ENCODE measurements at regions not wholly inside any gene's neighbourhood (a gene's known extent, or its start where the extent isn't known, plus 50 kb on each side); places are given as distances from the start of the nearest gene placed in this dataset.

GRCh38 chr2:150075831-150076230 is 411.6 kb downstream of the RND3 start:
- DNase-seq = peak; percentile 92
- peak overlapping the region; percentile 50 for H3K4me3 ChIP-seq
- H3K4me1 ChIP-seq (ENCODE audit: insufficient read depth) = peaks cover 34% of the 10 kb centered on the region

GRCh38 chr2:150066490-150066889 is 421.0 kb downstream of the RND3 start:
- Histone ChIP-seq H3K79me2 (ENCODE audit: insufficient read depth) (no peaks in the 10 kb centered on the region), H3K27ac (no peak overlapping the region), H3K27me3 (replicated peaks; ENCODE audit: insufficient read depth) (no peaks in the 10 kb centered on the region), H3K9me3 (ENCODE audit: low read depth) (no peaks in the 10 kb centered on the region), H3K4me1 (ENCODE audit: insufficient read depth) (peaks cover 32% of the 10 kb centered on the region), H2AFZ (no peak overlapping the region), H4K20me1 (ENCODE audit: insufficient read depth) (no peaks in the 10 kb centered on the region), H3K4me3 (no peak overlapping the region), H3F3A (ENCODE audit: insufficient read depth) (peaks cover 20% of the 10 kb centered on the region), H3K9ac (no peak overlapping the region), H3K9me2 (ENCODE audit: insufficient read depth) (no peaks in the 10 kb centered on the region), H3K4me2 (ENCODE audit: unreplicated experiment) (no peak overlapping the region), H3K36me3 (ENCODE audit: low read depth) (no peaks in the 10 kb centered on the region)
- TF ChIP-seq EZH2 (IDR thresholded peaks at IDR 0.05; ENCODE audit: insufficient read depth, poor library complexity, severe bottlenecking) = no peak
- TF ChIP-seq EZH2phosphoT487 (IDR thresholded peaks at IDR 0.05; ENCODE audit: insufficient read depth, low read depth) = no peak
- in situ Hi-C loops (cut with MboI) = no loop called here
- no peak for DNase-seq
- WGBS, 2 experiments (ENCODE audit: low coverage in 1 of 2, low lambda C conversion rate in 2 of 2, missing lambda C conversion rate in 2 of 2) = 97 to 100% methylated on average over 1 of the region's 1 CpG

More at GRCh38 chr2:150075831-150076230, 411.6 kb downstream of the RND3 start:
- Histone ChIP-seq H3K36me3 (ENCODE audit: low read depth) (no peaks in the 10 kb centered on the region), H3F3A (ENCODE audit: insufficient read depth) (peaks cover 43% of the 10 kb centered on the region), H3K9me3 (ENCODE audit: low read depth) (no peaks in the 10 kb centered on the region), H3K27me3 (replicated peaks; ENCODE audit: insufficient read depth) (no peaks in the 10 kb centered on the region), H3K4me2 (ENCODE audit: unreplicated experiment) (peak overlapping the region; percentile 79), H3K27ac (peak overlapping the region; percentile 95), H3K9ac (peak overlapping the region; percentile 68), H4K20me1 (ENCODE audit: insufficient read depth) (no peaks in the 10 kb centered on the region), H2AFZ (peak overlapping the region; percentile 73), H3K9me2 (ENCODE audit: insufficient read depth) (no peaks in the 10 kb centered on the region), H3K79me2 (ENCODE audit: insufficient read depth) (no peaks in the 10 kb centered on the region)
- TF ChIP-seq EZH2phosphoT487 (IDR thresholded peaks at IDR 0.05; ENCODE audit: insufficient read depth, low read depth) (no peak), EZH2 (IDR thresholded peaks at IDR 0.05; ENCODE audit: insufficient read depth, poor library complexity, severe bottlenecking) (no peak)
- in situ Hi-C loops (cut with MboI) = no loop called here
- WGBS, 2 experiments (ENCODE audit: low coverage in 1 of 2, low lambda C conversion rate in 2 of 2, missing lambda C conversion rate in 2 of 2) = 0 to 4% methylated on average over 2 of the region's 2 CpGs

- Histone ChIP-seq H4K20me1 (ENCODE audit: insufficient read depth) (no peaks in the 10 kb centered on the region), H3K4me3 (no peak overlapping the region), H2AFZ (no peak overlapping the region), H3K4me2 (ENCODE audit: unreplicated experiment) (peak overlapping the region; percentile 25), H3K79me2 (ENCODE audit: insufficient read depth) (no peaks in the 10 kb centered on the region), H3K36me3 (ENCODE audit: low read depth) (no peaks in the 10 kb centered on the region), H3K9ac (no peak overlapping the region; the same call in 1 of the 2 replicates), H3K9me3 (ENCODE audit: low read depth) (no peaks in the 10 kb centered on the region), H3F3A (ENCODE audit: insufficient read depth) (peaks cover 23% of the 10 kb centered on the region), H3K27me3 (replicated peaks; ENCODE audit: insufficient read depth) (no peaks in the 10 kb centered on the region), H3K9me2 (ENCODE audit: insufficient read depth) (no peaks in the 10 kb centered on the region), H3K4me1 (ENCODE audit: insufficient read depth) (peaks cover 32% of the 10 kb centered on the region), H3K27ac (peak overlapping the region; percentile 69)
- TF ChIP-seq EZH2 (IDR thresholded peaks at IDR 0.05; ENCODE audit: insufficient read depth, poor library complexity, severe bottlenecking) (no peak), EZH2phosphoT487 (IDR thresholded peaks at IDR 0.05; ENCODE audit: insufficient read depth, low read depth) (no peak)
- 83 to 89% methylated on average over 6 of the region's 6 CpGs for WGBS, 2 experiments (ENCODE audit: low coverage in 1 of 2, low lambda C conversion rate in 2 of 2, missing lambda C conversion rate in 2 of 2)
- no peak for DNase-seq
- in situ Hi-C loops (cut with MboI) = no loop called here
Observed at GRCh38 chr2:150063931-150064548, 423.4 kb downstream of the RND3 start.

GRCh38 chr2:150063432-150063889 is 424.0 kb downstream of the RND3 start:
- no peaks in the 10 kb centered on the region for H3K9me3 ChIP-seq (ENCODE audit: low read depth)
- H3K27me3 ChIP-seq (replicated peaks; ENCODE audit: insufficient read depth) = no peaks in the 10 kb centered on the region
- no peaks in the 10 kb centered on the region for H3K9me2 ChIP-seq (ENCODE audit: insufficient read depth)
- no peaks in the 10 kb centered on the region for H4K20me1 ChIP-seq (ENCODE audit: insufficient read depth)
- H3K79me2 ChIP-seq (ENCODE audit: insufficient read depth) = no peaks in the 10 kb centered on the region
- peak overlapping the region; percentile 69 for H3K27ac ChIP-seq
- H3K9ac ChIP-seq = no peak overlapping the region; the same call in 1 of the 2 replicates
- 2 to 6% methylated on average over 2 of the region's 2 CpGs for WGBS, 2 experiments (ENCODE audit: low coverage in 1 of 2, low lambda C conversion rate in 2 of 2, missing lambda C conversion rate in 2 of 2)
- no peak overlapping the region for H2AFZ ChIP-seq
- H3K4me3 ChIP-seq = no peak overlapping the region
- TF ChIP-seq EZH2 (IDR thresholded peaks at IDR 0.05; ENCODE audit: insufficient read depth, poor library complexity, severe bottlenecking) = no peak
- peak; percentile 93 for TF ChIP-seq EZH2phosphoT487 (IDR thresholded peaks at IDR 0.05; ENCODE audit: insufficient read depth, low read depth)
- in situ Hi-C loops (cut with MboI) = no loop called here
- H3K4me1 ChIP-seq (ENCODE audit: insufficient read depth) = peaks cover 32% of the 10 kb centered on the region
- no peaks in the 10 kb centered on the region for H3K36me3 ChIP-seq (ENCODE audit: low read depth)
- peak; percentile 93 for DNase-seq
- H3K4me2 ChIP-seq (ENCODE audit: unreplicated experiment) = peak overlapping the region; percentile 25
- H3F3A ChIP-seq (ENCODE audit: insufficient read depth) = peaks cover 23% of the 10 kb centered on the region
